Naive B cell (primary cell): ENCODE measurements at regions not wholly inside any gene's neighbourhood (a gene's known extent, or its start where the extent isn't known, plus 50 kb on each side); places are given as distances from the start of the nearest gene placed in this dataset.

ENCODE experiments used
- ATAC-seq, 2 donors: fragments of 150-1000 bp; cut with Tn5 transposase; 2 replicates each; pipeline ENCODE4 v1.10.0; 2021; ENCODE audit warnings: low read depth in 2 of 2, mild to moderate bottlenecking in 2 of 2, moderate library complexity in 2 of 2
- DNase-seq: peaks from one replicate; pipeline ENCODE4 v3.0.0; 2022
- H3K27ac Mint-ChIP-seq, 6 donors: one replicate each; pipeline ENCODE4 v1.8.0; 2020 to 2022; ENCODE audit warnings: mild to moderate bottlenecking in 6 of 6, mixed read lengths in 6 of 6, moderate library complexity in 5 of 6, inconsistent platforms in 2 of 6
- H3K27me3 Mint-ChIP-seq, 3 donors: one replicate each; pipeline ENCODE4 v1.8.0; 2021 to 2022; ENCODE audit warnings: mixed read lengths in 3 of 3, mild to moderate bottlenecking in 1 of 3
- H3K36me3 Mint-ChIP-seq, 2 donors: one replicate each; pipeline ENCODE4 v1.8.0; 2020 to 2022; ENCODE audit warnings: mixed read lengths in 2 of 2, inconsistent platforms in 1 of 2, mild to moderate bottlenecking in 1 of 2
- H3K4me1 Mint-ChIP-seq, 3 donors: one replicate each; pipeline ENCODE4 v1.8.0; 2020 to 2022; ENCODE audit warnings: mixed read lengths in 3 of 3, inconsistent platforms in 1 of 3, mild to moderate bottlenecking in 1 of 3, moderate library complexity in 1 of 3
- H3K4me3 Mint-ChIP-seq, 8 donors: one replicate each; pipeline ENCODE4 v1.8.0; 2020 to 2022; ENCODE audit warnings: mild to moderate bottlenecking in 8 of 8, mixed read lengths in 8 of 8, moderate library complexity in 8 of 8, inconsistent platforms in 2 of 8
- H3K9me3 Mint-ChIP-seq, 7 donors: one replicate each; pipeline ENCODE4 v1.8.0; 2020 to 2022; ENCODE audit warnings: mixed read lengths in 7 of 7, mild to moderate bottlenecking in 5 of 7, inconsistent platforms in 2 of 7, moderate library complexity in 1 of 7

DNA sequence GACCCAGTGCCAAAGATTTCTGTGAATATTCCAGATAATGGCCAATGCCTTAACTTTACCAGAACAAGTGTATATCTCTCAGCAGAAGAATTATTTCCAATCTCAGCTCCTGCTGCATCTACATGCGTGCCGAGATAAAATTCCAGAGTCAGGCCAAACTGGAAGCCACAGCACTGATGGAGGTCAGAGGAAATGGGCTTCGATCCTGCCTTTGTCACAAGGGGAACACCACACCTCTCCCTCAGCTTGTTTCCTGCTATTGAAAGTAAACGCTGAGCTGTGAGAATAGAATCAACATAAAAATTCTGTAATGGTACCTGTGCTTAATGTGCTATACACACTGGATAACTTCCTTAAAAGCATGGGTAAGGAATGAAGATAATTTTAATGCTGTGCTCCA is 255.5 kb downstream of the NEBL start:
- H3K4me1 Mint-ChIP-seq = no peaks in the 10 kb centered on the region

DNA sequence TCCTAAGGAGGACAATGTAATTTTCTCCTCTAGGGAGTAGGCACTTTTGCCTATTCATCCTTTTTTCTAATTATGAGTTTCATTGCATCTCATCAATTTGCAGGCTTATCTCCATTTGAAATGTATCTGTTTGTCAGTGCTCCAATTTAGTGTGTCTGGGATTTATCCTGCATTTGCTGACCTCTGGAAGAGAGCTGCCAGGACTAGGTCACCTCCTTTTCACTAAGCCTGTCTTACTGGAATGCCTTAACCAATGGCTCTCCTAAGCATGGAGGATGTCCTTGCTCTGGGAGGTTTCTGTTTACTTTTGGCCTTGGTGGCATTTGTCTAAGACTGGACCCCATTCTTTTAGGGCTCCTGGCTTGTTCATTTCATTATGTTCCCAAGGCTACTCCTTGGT is 261.5 kb downstream of the NEBL start:
- no peak for ATAC-seq
- no peak overlapping the region for H3K4me3 Mint-ChIP-seq
- no peak for DNase-seq
- no peaks in the 10 kb centered on the region for H3K4me1 Mint-ChIP-seq
- no peak overlapping the region for H3K27ac Mint-ChIP-seq
- H3K27me3 Mint-ChIP-seq = no peaks in the 10 kb centered on the region
- peaks cover 4 to 23% (median 8%) of the 10 kb centered on the region in 7 donors for H3K9me3 Mint-ChIP-seq
- H3K36me3 Mint-ChIP-seq = no peaks in the 10 kb centered on the region

More for the DNA sequence above, 255.5 kb downstream of the NEBL start:
- ATAC-seq (no peak), DNase-seq (no peak)
- no peak overlapping the region for H3K4me3 Mint-ChIP-seq
- H3K36me3 Mint-ChIP-seq = no peaks in the 10 kb centered on the region
- peaks cover 5 to 25% (median 13%) of the 10 kb centered on the region in 7 donors for H3K9me3 Mint-ChIP-seq
- H3K27ac Mint-ChIP-seq = no peak overlapping the region
- H3K27me3 Mint-ChIP-seq = no peaks in the 10 kb centered on the region

DNA sequence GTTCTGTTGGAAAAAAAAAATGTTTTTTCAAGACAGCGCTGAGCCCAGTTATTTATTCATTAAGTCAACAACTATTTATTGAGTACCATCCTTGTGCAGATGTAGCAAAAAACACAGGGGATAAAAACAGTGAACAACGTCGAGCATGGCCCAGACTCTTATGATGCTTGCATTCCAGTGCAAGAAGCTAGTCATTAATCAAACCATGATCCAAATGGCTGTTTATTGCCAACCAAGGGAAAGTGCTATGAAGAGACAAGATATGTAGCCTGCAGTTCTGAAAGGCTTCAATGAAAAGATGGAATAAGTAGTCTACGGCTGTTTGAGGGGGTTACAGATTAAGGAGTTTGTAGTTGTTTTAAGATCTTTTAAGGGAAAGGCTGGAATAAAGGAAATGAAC is 262.3 kb downstream of the NEBL start:
- Mint-ChIP-seq H3K4me1 (no peaks in the 10 kb centered on the region), H3K4me3 (no peak overlapping the region), H3K9me3 (peaks cover 3 to 22% (median 7%) of the 10 kb centered on the region in 7 donors), H3K27me3 (no peaks in the 10 kb centered on the region), H3K36me3 (no peaks in the 10 kb centered on the region), H3K27ac (no peak overlapping the region)
- ATAC-seq (no peak), DNase-seq (no peak)

DNA sequence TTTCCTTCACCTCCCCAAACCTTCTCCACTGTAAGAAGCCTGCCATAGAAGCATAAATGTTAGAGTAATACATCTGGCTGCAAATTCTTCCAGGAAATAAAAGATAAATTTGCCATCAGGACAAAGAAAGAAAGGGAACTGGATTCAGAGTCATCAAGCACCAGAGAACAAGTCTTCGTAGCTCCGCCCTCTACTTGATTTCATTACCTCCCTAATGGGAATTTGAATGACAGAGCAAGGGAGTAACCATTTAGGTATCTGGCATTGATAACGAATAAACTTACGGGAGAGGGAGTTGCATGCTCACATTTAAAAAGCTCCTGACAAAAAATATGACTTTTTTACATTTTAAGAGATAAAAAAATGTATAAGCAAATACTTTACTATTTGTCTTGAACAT is 263.4 kb downstream of the NEBL start:
- no peak for DNase-seq
- no peaks in the 10 kb centered on the region for H3K27me3 Mint-ChIP-seq

DNA sequence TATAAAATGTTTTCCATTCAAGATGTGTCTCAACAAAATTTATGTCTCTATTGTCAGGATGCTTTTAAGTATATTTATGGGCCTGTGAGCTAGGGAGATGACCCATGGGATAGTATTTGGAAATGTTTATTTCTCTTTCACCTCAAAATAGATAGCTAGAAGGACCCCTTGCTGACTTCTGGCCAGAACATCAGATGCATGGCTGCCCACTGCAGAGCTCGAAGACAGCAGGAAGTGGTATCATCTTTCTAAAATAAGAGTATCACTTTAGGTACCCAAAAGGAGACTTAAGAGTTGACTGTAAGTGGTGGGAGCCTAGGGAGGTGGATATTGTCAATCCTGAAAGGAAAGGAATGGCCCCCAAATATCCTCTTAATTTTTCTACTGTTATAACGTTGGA is 264.4 kb downstream of the NEBL start:
- no peaks in the 10 kb centered on the region for H3K27me3 Mint-ChIP-seq
- H3K4me1 Mint-ChIP-seq = no peaks in the 10 kb centered on the region
- no peak overlapping the region for H3K4me3 Mint-ChIP-seq
- H3K9me3 Mint-ChIP-seq = peaks cover 0 to 16% (median 2%) of the 10 kb centered on the region in 7 donors
- no peaks in the 10 kb centered on the region for H3K36me3 Mint-ChIP-seq
- DNase-seq (no peak), ATAC-seq (no peak)
- H3K27ac Mint-ChIP-seq = no peak overlapping the region

More for the DNA sequence above, 263.4 kb downstream of the NEBL start:
- no peaks in the 10 kb centered on the region for H3K4me1 Mint-ChIP-seq
- no peak overlapping the region for H3K27ac Mint-ChIP-seq
- H3K9me3 Mint-ChIP-seq = peaks cover 0 to 17% (median 4%) of the 10 kb centered on the region in 7 donors
- no peak overlapping the region for H3K4me3 Mint-ChIP-seq
- H3K36me3 Mint-ChIP-seq = no peaks in the 10 kb centered on the region
- ATAC-seq = no peak

DNA sequence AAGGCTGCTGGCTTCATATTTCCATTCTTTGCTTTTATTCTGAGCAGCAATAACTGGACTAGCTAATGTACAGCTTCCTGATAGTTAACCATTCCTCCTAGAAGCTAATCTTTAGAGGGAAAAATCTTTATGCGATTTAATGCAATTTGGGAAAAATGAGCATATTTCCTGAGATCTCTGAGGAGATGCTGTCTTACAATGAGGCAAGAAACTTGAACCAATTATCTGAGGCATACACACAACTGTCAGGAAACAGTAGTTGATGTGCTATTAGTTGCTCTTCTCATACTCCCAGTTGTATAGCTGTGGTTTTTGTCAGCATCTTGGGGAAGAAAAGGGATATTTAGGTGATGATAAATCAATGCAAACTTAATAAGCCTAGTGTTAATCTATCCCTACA is 265.9 kb downstream of the NEBL start:
- no peaks in the 10 kb centered on the region for H3K36me3 Mint-ChIP-seq
- ATAC-seq (no peak), DNase-seq (no peak)
- H3K27me3 Mint-ChIP-seq = no peaks in the 10 kb centered on the region
- H3K27ac Mint-ChIP-seq = no peak overlapping the region
- no peaks in the 10 kb centered on the region for H3K4me1 Mint-ChIP-seq
- H3K9me3 Mint-ChIP-seq = peaks cover 0 to 5% (median 0%) of the 10 kb centered on the region in 7 donors
- no peak overlapping the region for H3K4me3 Mint-ChIP-seq

DNA sequence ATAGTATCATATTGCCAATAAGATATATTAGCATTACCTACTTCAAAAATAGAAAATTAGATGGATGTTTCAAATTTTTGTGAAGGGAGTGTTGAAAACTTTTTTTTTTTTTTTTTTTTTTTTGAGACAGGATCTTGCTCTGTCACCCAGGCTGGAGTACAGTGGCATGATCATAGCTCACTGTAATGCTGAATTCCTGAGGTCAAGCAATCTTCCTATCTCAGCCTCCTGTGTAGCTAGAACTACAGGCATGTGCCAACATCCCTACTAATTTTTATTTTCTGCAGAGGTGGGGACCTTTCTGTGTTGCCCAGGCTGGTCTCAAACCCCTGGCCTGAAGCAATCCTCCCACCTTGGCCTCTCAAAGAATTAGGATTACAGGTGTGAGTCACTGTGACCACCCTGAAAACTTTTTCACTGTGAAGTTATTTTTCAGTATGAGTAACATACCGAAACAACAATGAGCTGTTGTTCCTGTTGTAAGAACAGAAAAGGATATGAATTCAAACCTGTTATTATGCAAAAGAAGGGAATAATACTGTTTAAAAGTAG is 266.9 kb downstream of the NEBL start:
- Mint-ChIP-seq H3K27ac (no peak overlapping the region), H3K9me3 (peaks cover 0 to 5% (median 0%) of the 10 kb centered on the region in 7 donors), H3K4me3 (no peak overlapping the region), H3K27me3 (no peaks in the 10 kb centered on the region), H3K36me3 (no peaks in the 10 kb centered on the region), H3K4me1 (no peaks in the 10 kb centered on the region)
- no peak for DNase-seq
- no peak for ATAC-seq

DNA sequence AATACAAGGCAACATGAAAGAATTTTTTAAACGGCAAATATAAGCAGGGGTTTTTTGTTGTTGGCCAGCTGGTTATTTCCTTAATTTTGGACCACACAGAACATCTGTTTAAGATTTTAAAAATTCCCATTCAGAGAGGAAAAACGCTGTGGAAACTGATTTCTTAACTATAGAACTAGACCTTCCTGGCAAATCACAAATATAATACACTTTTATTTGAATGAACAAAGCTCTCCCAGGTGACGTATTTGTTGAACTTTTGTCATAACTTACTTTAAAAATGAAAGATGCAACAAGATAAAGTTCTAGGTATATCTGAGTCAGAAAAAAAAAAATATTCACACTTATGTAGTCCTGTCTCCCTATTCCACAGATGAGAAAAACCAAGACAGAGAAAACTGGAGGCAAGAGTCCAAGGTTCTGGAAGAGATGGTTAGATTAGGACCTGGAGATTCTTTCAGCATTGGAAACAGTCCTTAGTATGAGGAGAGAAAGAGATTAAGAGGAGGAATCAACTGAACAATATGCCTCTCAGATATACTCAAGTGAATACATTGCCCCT is 269.1 kb downstream of the NEBL start:
- Mint-ChIP-seq H3K36me3 (no peaks in the 10 kb centered on the region), H3K27ac (no peak overlapping the region), H3K27me3 (no peaks in the 10 kb centered on the region), H3K9me3 (peaks cover 0 to 4% (median 0%) of the 10 kb centered on the region in 7 donors), H3K4me1 (no peaks in the 10 kb centered on the region), H3K4me3 (no peak overlapping the region)
- no peak for DNase-seq
- no peak for ATAC-seq

DNA sequence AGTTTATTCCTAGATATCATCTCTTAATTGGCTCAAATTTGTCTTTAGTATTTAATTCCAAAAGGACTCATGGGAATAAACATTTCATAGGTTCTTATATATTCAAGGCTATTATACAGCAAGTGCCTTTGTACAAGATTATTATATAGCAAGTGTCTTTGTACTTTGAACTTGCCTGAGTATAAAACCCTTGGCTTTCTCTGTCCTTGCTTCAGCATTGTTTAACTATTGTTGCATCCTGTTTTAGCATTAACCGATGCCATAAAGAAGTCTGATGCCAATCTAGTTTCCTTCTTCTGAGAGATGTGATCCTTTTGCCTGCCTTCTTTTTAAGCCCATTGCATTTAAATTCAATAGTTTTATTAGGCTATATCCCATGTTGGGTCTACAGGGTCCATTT is 270.0 kb downstream of the NEBL start:
- Mint-ChIP-seq H3K27ac (no peak overlapping the region), H3K4me3 (no peak overlapping the region), H3K9me3 (peaks cover 0 to 4% (median 0%) of the 10 kb centered on the region in 7 donors), H3K27me3 (no peaks in the 10 kb centered on the region), H3K4me1 (no peaks in the 10 kb centered on the region), H3K36me3 (no peaks in the 10 kb centered on the region)
- DNase-seq (no peak), ATAC-seq (no peak)

DNA sequence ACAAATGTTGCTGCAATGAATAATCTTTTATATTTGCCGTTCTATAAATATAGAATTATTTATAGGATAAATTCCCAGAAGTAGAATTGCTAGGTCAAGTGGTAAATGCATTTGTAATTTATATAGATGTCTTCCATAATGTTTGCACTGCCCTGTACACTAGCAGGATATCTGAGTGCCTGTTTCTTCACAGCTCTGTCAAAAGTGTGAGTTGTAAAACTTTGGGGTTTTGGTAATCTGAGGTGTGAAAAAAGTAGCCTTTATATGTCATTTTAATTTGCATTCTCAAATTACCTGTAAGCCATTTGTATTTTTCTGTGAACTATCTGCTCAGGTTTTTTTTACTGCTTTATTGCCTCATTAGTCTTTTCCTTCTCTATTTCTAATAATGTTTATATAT is 271.2 kb downstream of the NEBL start:
- no peaks in the 10 kb centered on the region for H3K4me1 Mint-ChIP-seq
- no peak overlapping the region for H3K27ac Mint-ChIP-seq
- DNase-seq (no peak), ATAC-seq (no peak)
- no peak overlapping the region for H3K4me3 Mint-ChIP-seq
- peaks cover 0 to 4% (median 0%) of the 10 kb centered on the region in 7 donors for H3K9me3 Mint-ChIP-seq
- no peaks in the 10 kb centered on the region for H3K27me3 Mint-ChIP-seq
- no peaks in the 10 kb centered on the region for H3K36me3 Mint-ChIP-seq

DNA sequence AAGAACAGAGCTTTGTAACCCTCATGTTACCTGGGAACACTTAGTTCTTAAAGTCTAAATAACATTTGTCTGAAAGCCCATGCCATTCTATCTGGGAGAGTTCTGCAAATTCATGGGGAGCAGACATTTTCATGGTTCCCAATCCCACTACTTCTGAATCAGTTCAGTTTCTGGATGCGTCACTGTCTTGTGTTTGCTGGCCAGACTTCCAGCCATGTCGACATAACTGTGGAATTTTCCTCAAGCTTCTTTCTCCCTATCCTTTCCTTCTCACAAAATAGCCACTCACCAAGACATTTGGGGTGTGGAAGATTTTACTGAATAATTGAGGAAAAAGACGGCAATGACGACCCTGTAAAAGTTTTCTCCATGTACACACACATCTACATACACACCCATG is 272.5 kb downstream of the NEBL start:
- no peak for DNase-seq
- Mint-ChIP-seq H3K9me3 (peaks cover 0 to 4% (median 0%) of the 10 kb centered on the region in 7 donors), H3K27me3 (no peaks in the 10 kb centered on the region), H3K27ac (no peak overlapping the region), H3K4me1 (no peaks in the 10 kb centered on the region), H3K4me3 (no peak overlapping the region), H3K36me3 (no peaks in the 10 kb centered on the region)
- no peak for ATAC-seq

DNA sequence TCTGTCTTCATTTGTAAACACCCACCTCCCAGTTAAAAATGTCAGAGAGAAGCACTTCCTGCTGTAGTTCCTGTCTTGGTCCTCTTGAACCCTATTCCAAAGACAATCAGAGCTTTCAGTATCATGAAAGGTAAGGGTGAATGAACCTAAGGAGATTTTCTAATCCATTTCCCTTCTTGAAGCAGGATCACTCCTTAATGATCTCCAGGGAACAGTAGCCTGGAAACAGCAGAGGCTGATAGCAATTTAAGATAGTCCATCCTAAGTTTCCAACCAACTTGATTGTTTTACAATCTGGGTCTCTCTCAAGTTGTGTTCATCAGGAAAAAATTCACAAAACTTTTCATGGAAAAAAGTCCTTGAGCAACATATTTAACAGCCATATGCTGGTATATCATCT is 273.6 kb downstream of the NEBL start:
- no peaks in the 10 kb centered on the region for H3K27me3 Mint-ChIP-seq
- peaks cover 0 to 4% (median 0%) of the 10 kb centered on the region in 7 donors for H3K9me3 Mint-ChIP-seq
- ATAC-seq = no peak
- H3K4me3 Mint-ChIP-seq = no peak overlapping the region
- DNase-seq = no peak
- no peaks in the 10 kb centered on the region for H3K4me1 Mint-ChIP-seq
- H3K36me3 Mint-ChIP-seq = no peaks in the 10 kb centered on the region
- H3K27ac Mint-ChIP-seq = no peak overlapping the region

DNA sequence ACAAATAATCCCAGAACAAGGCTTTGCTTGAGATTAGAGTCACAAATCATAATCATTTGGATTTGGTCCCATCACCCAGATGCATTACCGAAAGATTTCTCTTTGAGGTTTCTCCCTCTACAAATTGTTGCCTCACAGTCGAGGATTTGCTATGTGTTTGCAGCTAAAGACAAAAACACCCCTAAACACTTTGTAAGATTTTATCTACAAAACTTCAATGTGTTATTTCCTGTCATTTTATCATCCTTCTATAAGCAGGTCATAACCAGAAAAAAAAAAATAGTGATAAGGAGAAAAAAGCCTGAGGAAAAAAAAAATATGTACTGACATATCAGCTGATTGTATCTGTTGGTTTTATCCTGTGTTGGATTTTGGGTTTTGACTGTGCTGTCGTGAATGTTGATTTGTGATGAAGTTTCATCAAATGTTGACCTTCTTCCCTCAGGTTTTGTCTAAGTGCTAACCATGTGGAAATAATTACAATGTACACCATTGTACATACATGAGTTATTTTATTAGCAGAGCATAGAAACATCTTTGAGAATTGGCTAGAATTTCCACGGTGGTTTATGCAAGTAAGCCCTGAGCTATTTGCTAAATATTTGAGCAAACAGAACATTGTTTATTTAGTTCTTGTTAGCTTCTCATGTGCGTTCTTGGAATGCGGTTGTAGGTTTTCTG is 274.4 kb downstream of the NEBL start:
- no peaks in the 10 kb centered on the region for H3K27me3 Mint-ChIP-seq
- no peaks in the 10 kb centered on the region for H3K36me3 Mint-ChIP-seq
- ATAC-seq = no peak
- peaks cover 0 to 2% (median 0%) of the 10 kb centered on the region in 7 donors for H3K9me3 Mint-ChIP-seq
- no peaks in the 10 kb centered on the region for H3K4me1 Mint-ChIP-seq
- no peak overlapping the region for H3K27ac Mint-ChIP-seq
- DNase-seq = no peak
- H3K4me3 Mint-ChIP-seq = no peak overlapping the region

DNA sequence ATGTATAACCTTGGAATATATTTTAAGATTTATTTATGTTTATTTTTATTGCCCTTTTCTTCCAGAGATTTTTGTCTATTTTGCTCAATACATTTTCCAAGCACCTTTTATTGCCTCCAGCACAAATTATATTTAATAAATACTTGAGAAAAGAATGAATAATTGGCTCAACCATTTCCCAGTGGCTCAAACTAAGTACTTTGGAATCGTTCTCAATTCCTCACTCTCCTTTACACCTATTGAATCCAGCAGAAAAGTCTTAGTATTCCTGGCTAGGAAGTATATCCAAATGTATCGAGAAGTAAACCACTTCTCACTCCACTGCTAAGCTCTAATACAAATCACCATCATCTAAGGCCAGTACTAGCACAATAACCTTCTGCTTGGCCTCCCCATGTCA is 276.1 kb downstream of the NEBL start:
- DNase-seq (no peak), ATAC-seq (no peak)
- peaks cover 0 to 5% (median 4%) of the 10 kb centered on the region in 3 donors for H3K4me1 Mint-ChIP-seq
- no peaks in the 10 kb centered on the region for H3K36me3 Mint-ChIP-seq
- H3K27ac Mint-ChIP-seq = no peak overlapping the region
- peaks cover 0 to 2% (median 0%) of the 10 kb centered on the region in 7 donors for H3K9me3 Mint-ChIP-seq
- no peaks in the 10 kb centered on the region for H3K27me3 Mint-ChIP-seq
- H3K4me3 Mint-ChIP-seq = no peak overlapping the region
